HG02885 (cell line): ENCODE measurements at regions not wholly inside any gene's neighbourhood (a gene's known extent, or its start where the extent isn't known, plus 50 kb on each side); places are given as distances from the start of the nearest gene placed in this dataset.
A peak's percentile ranks its signal among the peaks of the same experiment; 100 is the strongest.
"Not testable (repeated sequence)": the region's sequence is repeated elsewhere in the genome, so short reads cannot be mapped to it uniquely, and the experiment has no call there.

Source experiments
- ATAC-seq: cut with Tn5 transposase; IDR thresholded peaks from one replicate; pipeline ENCODE4 v1.9.1; 2021; ENCODE audit warnings: mild to moderate bottlenecking; ENCODE audit not compliant: unreplicated experiment, poor library complexity

GRCh38 chr3:7978087-7978422, 523.6 kb upstream of the LMCD1 start:
- no peak for ATAC-seq

DNA sequence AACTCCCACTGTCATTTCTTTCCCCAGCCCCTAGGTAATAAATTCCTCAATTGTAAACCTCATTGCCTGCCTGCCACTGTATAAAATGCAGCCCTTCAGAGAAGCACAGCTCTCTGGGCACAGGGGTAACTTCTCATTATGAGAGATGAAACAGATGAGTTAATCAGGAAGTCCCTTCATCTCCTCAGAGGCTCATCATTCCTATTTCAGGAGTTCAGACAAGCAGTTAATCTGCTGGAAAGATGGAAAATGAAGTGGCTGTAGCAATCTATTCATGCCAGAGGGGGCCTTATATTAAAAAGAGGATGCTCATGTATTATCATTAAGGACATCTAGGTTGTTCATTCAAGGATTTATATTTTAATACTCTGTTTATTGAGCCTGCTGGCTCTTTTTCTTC, 519.5 kb upstream of the LMCD1 start:
- ATAC-seq, result no peak

DNA sequence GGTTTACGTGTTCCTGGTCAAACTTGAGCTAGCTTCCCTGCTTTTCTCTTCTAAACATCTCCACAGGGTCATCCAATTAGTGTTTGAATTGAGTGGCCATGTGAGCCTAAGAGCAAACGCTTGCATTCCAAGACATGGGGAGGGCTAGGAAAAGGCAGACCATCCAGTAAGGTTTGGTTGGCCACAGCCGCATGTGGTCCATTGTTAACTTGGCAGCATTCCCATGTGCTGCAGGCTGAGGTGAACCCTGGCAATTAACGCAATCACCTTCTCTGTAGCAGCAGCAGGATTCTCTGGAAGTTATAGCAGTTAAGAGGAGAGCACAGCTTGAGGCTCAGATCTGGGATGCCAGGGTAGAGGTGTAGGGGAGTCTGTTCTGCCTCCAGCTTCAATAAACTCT, 502.2 kb upstream of the LMCD1 start:
- no peak for ATAC-seq

- ATAC-seq, result no peak
Observed at GRCh38 chr3:8001307-8001706, 500.3 kb upstream of the LMCD1 start.

- no peak for ATAC-seq
Observed at GRCh38 chr3:8001712-8002111, 499.9 kb upstream of the LMCD1 start.

- ATAC-seq, result no peak
Observed at GRCh38 chr3:8011902-8012301, 489.7 kb upstream of the LMCD1 start.

DNA sequence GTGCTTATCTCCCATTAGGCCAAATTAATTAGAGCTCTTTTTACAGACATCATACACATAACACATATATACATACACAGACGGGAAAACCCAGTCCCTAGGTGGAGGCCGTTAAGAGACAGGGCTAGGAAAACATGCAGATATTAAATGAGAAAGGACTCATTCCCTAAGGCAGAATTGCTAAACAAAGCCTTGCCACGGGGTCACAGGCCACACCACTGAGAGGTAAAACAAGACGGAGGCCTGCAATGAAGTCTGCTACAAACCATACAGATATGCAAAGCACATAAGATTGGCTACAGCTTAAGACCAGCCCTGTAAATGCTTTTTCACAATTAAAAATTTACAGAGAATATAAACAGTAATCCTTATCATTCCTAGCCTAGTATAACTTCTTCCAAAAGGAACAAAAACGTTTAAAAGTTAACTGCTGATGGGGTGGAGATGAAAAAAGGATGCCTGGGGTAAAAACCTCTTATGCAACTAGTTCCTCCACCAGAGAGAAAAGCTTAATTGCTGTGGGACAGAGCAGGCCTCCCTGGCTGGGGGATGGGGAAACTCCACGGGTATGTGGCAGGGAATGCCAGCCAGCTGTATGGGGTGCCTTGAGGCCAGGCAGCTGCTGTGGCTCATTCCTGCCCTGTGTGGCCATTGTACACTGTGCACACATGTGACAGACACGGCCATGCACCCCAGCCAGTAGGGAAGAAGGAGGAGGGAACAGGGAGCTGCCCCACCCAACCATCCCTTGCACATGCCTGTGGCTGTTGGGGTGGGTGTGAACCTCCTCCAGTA, 481.4 kb upstream of the LMCD1 start:
- no peak for ATAC-seq

- no peak for ATAC-seq
Observed at GRCh38 chr3:8027954-8028353, 473.7 kb upstream of the LMCD1 start.

DNA sequence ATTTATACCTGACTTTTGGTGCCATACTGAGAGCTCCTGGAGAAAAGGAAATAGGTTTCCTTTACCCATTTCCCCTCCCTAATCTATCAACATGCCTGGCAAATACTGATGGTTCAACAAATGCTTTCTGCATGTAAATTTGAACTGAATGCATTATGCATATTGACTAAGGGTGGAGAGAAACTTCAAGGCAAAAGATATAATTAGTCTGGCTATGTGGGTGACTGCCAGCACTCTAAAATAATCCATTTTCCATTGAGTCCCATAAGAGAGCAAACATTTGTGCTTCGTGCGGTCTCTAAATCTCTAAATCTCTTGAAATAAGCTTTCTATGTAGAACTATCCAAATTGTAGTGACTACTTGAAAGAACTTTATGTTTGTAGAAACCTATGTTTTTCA, 451.3 kb upstream of the LMCD1 start:
- ATAC-seq, result no peak

GRCh38 chr3:8052659-8053058, 449.0 kb upstream of the LMCD1 start:
- no peak for ATAC-seq

GRCh38 chr3:8068135-8068534, 433.5 kb upstream of the LMCD1 start:
- not testable (repeated sequence) for ATAC-seq

DNA sequence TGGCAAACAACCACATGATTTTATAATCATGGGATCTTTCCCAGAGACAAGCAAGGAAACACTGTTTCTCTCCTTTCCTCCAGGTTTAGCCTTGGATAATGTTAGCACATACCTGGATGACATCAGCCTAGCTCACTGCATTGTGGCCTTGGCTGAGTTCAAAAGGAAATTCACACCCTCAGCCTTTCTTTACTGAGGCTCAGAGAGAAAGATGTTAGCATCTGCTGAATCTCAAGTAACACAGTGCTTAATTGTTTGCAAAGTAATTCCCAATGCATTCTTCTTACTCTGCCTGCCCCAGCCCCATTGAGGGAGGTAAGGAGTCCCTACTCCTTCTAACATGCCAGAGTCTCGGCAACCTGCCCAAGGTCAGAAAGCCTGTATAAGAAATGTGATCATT, 432.2 kb upstream of the LMCD1 start:
- ATAC-seq, result no peak

DNA sequence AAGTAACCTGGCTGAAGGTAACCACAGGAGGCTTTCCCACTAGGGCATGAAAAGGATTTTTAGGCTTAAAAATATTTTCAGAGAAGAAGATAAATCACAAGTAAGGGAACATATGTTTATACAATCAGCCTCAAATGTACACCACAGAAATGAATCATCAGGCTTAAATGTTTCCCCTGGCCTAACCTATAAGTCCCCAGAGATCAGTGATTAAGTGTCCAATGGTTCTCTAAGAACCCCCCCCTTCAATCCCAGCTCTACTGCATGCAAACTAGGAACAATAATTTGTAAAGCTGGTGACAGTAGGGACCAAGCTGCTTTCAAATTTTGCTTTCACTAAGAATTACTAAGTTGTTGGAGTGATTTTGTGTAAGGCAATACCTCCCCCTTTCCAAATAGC, 431.6 kb upstream of the LMCD1 start:
- no peak for ATAC-seq

GRCh38 chr3:8074740-8075139, 426.9 kb upstream of the LMCD1 start:
- ATAC-seq, result not testable (repeated sequence)

GRCh38 chr3:8077126-8077525, 424.5 kb upstream of the LMCD1 start:
- ATAC-seq, result no peak

- ATAC-seq, result no peak
Observed at GRCh38 chr3:8080464-8080863, 421.2 kb upstream of the LMCD1 start.

DNA sequence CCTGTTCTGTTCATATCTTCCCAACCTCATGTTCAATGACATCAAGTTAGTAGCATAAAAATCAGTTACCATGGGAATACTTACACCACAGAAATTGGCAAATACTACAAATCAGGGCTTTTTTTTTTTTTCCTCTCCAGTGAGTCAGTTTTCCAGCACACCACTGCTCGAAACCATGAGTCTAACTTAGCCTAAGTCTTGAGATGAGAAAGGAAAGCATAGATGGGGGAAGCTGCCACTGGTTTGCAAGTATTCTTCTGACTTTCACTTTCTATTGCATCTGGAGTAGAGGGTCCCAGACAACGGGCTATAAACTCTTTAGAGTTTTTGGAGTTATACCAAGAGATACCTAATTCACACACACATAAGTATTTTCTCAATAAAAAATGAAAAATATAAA, 416.1 kb upstream of the LMCD1 start:
- no peak for ATAC-seq

DNA sequence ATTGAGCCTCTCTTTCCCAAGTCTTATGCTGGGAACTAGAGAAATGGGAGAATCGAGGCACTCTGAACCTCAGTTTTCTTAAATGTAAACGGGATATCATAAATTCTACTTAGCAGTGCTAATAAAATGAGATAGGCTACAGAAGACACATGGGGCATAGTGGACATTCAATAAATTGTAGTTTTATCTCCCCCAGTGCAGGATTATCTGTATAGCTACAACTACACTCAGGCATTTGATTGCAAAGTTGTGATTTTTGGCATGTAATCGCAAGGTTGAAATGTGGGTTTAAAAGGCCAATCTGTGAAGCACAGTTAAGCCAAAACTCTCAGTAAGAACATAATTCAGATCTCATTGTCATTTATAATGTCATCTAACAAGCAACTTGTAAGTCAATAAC, 413.7 kb upstream of the LMCD1 start:
- no peak for ATAC-seq

- ATAC-seq, result no peak
Observed at GRCh38 chr3:8094415-8094814, 407.2 kb upstream of the LMCD1 start.

DNA sequence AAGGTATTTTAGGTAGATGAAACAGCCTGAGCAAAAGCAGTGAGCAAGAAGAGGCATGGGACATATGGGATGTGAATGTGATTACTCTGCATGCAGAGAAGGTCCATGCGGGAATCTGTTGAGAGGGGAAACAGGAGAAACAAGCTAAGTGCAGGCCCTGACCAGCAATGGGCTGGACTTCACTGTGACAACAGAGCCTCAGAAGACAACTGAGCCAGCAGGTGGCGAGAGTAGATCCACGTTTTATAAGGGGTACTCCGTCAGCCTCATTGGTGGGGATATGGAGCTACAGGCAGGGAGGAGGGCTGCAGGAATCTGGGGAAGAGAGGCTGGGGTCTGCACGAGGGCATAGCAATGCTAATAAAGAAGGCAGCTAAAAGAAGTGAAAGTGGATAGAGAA, 405.9 kb upstream of the LMCD1 start:
- ATAC-seq, result no peak

DNA sequence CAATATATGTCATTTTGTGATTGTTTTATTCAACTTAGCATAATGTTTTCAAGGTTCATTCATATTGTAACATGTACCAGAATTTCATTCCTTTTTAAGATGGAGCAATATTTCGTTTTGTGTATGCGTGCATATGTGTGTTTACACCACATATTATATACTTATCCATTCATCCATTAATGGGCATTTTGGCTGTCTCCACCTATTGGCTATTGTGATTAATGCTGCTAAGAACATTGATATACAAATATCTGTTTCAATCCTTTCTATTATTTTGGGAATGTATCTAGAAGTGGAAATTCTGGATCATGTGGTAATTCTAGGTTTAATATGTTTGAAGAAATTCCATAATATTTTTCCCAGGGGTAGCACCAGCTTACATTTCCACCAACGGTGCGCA, 403.9 kb upstream of the LMCD1 start:
- ATAC-seq, result no peak

GRCh38 chr3:8103954-8104353, 397.7 kb upstream of the LMCD1 start:
- peak; percentile 69 for ATAC-seq

DNA sequence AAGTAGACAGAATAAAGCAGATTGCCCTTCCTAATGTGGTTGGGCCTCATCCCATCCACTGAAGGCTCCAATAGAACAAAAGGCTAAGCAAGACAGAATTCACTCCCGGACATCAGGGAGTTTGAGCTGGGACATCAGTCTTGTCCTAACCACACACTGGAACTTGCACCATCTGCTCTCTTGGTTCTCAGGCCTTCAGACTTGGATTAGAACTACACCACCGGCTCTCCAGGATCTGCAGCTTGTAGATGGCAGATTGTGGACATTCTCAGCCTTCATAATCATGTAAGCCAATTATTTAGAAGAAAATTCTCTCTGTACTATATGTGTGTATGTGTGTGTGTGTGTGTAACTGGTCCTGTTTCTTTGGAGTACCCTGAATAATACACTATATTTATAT, 394.7 kb upstream of the LMCD1 start:
- ATAC-seq, result no peak
